ENCODE measurements at regions not wholly inside any gene's neighbourhood (a gene's known extent, or its start where the extent isn't known, plus 50 kb on each side); places are given as distances from the start of the nearest gene placed in this dataset.

DNA sequence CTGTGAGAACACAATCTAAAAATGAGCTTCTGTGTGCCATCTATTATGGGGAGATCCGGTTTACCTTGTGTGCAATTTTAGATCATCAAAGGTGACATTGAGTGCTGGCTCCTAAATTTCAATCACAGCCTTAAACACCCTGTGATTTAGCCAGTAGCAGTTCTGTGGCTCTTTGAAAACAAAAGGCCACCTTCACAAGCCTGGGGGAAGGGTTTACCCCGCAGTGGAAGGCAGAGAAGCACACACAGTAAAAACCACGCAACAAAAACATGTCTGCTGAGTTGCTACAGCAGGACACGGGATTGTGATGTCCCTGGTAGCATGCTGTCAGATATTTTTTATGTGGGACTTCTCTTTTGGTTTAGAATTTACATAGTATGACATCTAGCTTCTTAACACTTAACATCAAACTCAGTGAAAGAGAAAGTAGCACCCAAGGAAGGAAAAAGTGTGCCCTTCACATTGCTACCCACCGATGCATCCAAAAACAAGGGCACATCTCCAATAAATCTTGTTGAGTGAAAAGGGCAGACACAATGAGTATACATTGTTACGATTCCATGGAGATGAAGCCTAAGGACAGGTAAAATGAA is 56.1 kb upstream of the RNF152 start:
- no peak for DNase-seq

DNA sequence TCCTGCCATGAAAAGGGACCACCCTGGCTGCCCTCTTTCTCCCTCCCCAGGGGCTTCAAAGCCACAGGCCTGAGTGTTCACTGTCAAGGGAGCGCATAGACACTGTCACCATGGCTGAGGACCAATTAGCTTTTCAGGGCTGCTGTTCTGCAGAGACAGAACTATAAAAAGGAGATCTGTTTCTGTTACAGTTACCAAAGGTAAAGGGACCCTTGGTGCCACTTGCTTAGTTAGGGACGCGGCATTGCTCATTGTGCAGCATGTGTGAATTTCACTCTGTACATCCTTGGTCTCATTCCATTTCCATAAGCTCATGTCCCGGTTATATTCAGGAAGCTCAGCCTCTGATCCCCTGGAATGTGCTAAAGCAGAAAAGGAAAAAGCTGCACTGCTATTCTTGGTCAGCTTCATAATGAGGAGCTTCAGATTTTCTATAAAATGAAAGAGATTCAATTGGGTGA is 55.5 kb upstream of the RNF152 start:
- DNase-seq = no peak

DNA sequence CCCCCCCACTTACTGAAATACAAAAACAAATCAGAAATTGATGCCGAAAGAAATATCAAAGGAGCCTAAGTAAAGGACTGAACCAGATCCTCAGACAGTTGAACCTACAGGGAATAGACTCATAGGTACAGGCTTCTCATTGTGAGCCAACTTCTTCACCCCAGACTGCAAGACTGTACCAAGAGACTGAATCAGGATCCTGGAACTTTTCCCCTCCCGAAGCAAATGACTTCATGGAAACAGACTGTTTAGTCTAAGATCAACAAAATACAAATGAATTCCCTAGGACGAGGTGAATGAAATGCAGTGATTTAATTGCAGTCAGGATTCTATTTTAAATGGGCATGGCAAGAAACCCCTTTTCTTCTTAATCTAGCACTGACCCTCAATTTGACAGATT is 53.6 kb upstream of the RNF152 start:
- DNase-seq = no peak

DNA sequence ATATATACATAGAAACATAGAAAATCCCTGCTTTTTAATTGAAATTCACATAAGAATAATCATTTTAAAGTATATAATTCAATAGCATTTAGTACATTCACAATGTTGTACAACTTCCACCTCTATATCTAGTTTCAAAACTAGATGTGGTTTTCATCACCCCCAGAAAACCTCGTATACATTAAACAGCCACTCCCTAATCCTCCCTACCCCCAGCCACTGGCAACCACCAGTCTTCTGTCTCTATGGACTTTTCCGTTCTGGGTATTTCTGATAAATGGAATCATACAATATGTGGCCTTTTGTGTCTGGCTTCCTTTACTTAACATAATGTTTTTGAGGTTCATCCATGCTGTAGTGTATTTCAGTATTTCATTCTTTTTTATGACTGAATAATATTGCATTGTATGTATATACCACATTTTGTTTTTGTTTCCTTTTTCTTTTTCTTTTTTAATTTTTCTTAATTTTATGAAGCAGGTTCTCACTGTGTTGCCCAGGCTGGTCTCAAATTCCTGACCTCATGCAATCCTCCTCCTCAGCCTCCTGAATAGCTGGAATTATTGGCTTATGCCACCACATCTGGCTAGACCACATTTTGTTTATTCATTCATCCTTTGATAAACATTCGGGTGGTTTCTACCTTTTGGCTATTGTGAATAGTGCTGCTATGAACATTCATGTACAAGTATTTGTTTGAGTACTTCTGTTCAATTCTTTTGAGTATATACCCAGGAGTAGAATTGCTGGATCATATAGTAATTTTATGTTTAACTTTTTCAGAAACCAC is 50.6 kb upstream of the RNF152 start:
- no peak for DNase-seq

All from NCI-H524 treated with DMSO at 0.1 percent for 48 hours (cell line).